Stomach (tissue), 8 donors: ENCODE measurements at regions not wholly inside any gene's neighbourhood (a gene's known extent, or its start where the extent isn't known, plus 50 kb on each side); places are given as distances from the start of the nearest gene placed in this dataset.

Experiments used
- DNase-seq, 2 donors: peaks; one replicate each; pipeline versions ENCODE4 v3.0.0 to v3.0.0-alpha.2; 2013 to 2019
- H3K27ac ChIP-seq, 5 donors: fragments of 200-600 bp in 4 of 5; sonication (generic) in 4 of 5; one replicate each; pipeline ENCODE4 v1.5.1; 2013 to 2019; ENCODE audit warnings: mild to moderate bottlenecking in 1 of 5, moderate library complexity in 1 of 5
- H3K27me3 ChIP-seq, 3 donors: fragments of 200-600 bp; sonication (generic); one replicate each; pipeline ENCODE4 v1.5.1; 2017 to 2019; ENCODE audit warnings: mixed run types in 1 of 3
- H3K36me3 ChIP-seq, 4 donors: fragments of 200-600 bp; sonication (generic); 1 replicate in 3 of 4; 2 replicates in 1 of 4; pipeline ENCODE4 v1.5.1; 2016 to 2019
- H3K4me1 ChIP-seq, 4 donors: fragments of 200-600 bp; sonication (generic); one replicate each; pipeline ENCODE4 v1.5.1; 2016 to 2019
- H3K4me3 ChIP-seq, 4 donors: fragments of 200-600 bp; sonication (generic) in 3 of 4; one replicate each; pipeline ENCODE4 v1.5.1; 2016 to 2019; ENCODE audit warnings: mild to moderate bottlenecking in 1 of 4
- H3K9me3 ChIP-seq, 4 donors: fragments of 200-600 bp; sonication (generic); one replicate each; pipeline ENCODE4 v1.5.1; 2016 to 2019
- EP300 ChIP-seq: sonication (generic); formaldehyde crosslinking; IDR thresholded peaks from one replicate; pipeline ENCODE4 v1.6.1; 2017; ENCODE audit warnings: antibody characterized with exemption
- POLR2A ChIP-seq, 4 donors: fragments of 450-650 bp; IDR thresholded peaks; one replicate each; pipeline ENCODE4 v1.6.1; 2016; ENCODE audit warnings: antibody characterized with exemption in 4 of 4, control low read depth in 2 of 4, mild to moderate bottlenecking in 1 of 4, moderate library complexity in 1 of 4
- POLR2AphosphoS5 ChIP-seq, 3 donors: sonication (generic); formaldehyde crosslinking; IDR thresholded peaks; one replicate each; pipeline ENCODE4 v1.6.1; 2016; ENCODE audit warnings: antibody characterized with exemption in 3 of 3
- WGBS, 5 donors: extraction: QIAGEN DNeasy Blood & Tissue Kit in 3 of 5; methylation state at CpG; one replicate each; pipeline versions ENCODE4 v1.1.5 to v1.1.7; 2013 to 2018; 5-methylcytosine and 5-hydroxymethylcytosine counted together
- intact Hi-C: fragments of 100-400 bp; cut with DNase I; formaldehyde crosslinking; loops from one replicate; pipeline ENCODE4 v1.15.1; 2023; ENCODE audit warnings: low total_unique reads
- TF ChIP-seq, protein P1 (sequence below), 7 experiments: fragments of 450-650 bp in 4 of 7; fragments of 200-600 bp in 3 of 7; sonication (generic) in 3 of 7; IDR thresholded peaks; one replicate each; pipeline ENCODE4 v1.5.1; 2016 to 2019; ENCODE audit warnings: antibody characterized with exemption in 7 of 7, control low read depth in 2 of 7, mild to moderate bottlenecking in 1 of 7
- donor health status: healthy with polysubstance abuse.
- donor health status: Bipolar disorder and iron deficiency.
- donor health status: healthy.

DNA sequence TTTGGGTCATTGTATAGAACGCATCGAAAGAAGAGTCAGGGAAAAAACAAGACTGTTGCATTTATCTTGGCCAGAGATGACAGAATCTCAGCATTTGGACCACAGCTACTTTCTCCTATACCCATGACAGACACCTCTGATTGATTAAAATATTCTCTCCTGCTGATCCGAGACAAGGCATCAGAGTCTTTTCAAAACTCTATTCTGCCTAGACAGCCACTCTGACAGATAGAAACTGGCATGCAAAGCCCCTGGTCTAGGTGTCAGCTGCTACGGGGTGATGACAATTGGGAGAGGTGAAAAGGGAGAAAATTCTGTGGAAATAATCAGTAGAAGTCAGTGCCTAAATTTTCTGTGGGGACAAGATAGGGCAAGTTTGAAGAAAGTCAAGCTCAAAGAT lies 152.2 kb downstream of the PIK3R1 start:
- Histone ChIP-seq H3K4me3 (no peak overlapping the region), H3K27ac (no peak overlapping the region), H3K36me3 (no peaks in the 10 kb centered on the region), H3K4me1 (peaks cover 0 to 6% (median 0%) of the 10 kb centered on the region in 4 donors), H3K9me3 (peaks cover 0 to 5% (median 0%) of the 10 kb centered on the region in 4 donors), H3K27me3 (no peaks in the 10 kb centered on the region)
- intact Hi-C loops = no loop called here
- TF ChIP-seq EP300 (no peak), POLR2AphosphoS5 (IDR thresholded peaks at IDR 0.05) (no peak), POLR2A (IDR thresholded peaks at IDR 0.05) (no peak)
- TF ChIP-seq, protein P1, sequence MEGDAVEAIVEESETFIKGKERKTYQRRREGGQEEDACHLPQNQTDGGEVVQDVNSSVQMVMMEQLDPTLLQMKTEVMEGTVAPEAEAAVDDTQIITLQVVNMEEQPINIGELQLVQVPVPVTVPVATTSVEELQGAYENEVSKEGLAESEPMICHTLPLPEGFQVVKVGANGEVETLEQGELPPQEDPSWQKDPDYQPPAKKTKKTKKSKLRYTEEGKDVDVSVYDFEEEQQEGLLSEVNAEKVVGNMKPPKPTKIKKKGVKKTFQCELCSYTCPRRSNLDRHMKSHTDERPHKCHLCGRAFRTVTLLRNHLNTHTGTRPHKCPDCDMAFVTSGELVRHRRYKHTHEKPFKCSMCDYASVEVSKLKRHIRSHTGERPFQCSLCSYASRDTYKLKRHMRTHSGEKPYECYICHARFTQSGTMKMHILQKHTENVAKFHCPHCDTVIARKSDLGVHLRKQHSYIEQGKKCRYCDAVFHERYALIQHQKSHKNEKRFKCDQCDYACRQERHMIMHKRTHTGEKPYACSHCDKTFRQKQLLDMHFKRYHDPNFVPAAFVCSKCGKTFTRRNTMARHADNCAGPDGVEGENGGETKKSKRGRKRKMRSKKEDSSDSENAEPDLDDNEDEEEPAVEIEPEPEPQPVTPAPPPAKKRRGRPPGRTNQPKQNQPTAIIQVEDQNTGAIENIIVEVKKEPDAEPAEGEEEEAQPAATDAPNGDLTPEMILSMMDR (IDR thresholded peaks at IDR 0.05) = no peak
- no peak for DNase-seq
- 89 to 97% (median 96%) methylated on average over 4 of the region's 4 CpGs for WGBS, 5 donors

DNA sequence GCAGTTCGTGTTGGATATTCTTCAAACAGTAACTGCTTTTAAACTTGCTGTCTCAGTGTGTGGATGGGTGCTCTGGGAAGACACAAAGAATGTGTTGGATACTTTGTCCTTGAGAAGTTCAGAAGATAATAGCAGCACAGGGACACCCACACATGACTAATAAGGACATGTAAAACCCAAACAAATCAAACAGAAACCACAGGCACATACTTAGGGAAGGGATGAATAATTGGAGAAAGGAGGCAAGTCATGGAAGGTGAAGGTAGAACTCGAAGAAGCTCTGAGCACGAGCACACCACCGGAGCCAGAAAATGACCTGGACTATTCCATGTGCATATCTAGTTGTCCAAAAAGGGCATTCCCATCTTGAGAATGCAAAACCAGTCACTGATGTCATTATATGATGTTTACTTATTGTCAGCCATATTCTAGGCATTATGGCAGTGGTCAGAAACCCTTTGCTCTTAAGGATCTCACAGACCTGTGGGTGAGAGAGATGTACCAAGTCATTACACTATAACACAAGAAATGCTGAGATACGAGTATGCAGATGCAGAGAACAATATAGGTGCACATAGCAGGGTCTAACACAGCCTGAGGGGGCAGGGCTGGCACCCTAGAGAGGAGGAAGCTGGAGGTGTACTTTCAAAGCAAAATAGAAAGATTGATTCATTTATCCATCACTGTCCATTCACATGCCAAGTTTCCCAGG lies 152.9 kb downstream of the PIK3R1 start:
- no peaks in the 10 kb centered on the region for H3K27me3 ChIP-seq
- no peak for DNase-seq
- no peak overlapping the region for H3K27ac ChIP-seq
- no peaks in the 10 kb centered on the region for H3K9me3 ChIP-seq
- no peaks in the 10 kb centered on the region for H3K36me3 ChIP-seq
- peaks cover 0 to 6% (median 0%) of the 10 kb centered on the region in 4 donors for H3K4me1 ChIP-seq
- no peak for TF ChIP-seq POLR2AphosphoS5 (IDR thresholded peaks at IDR 0.05)
- TF ChIP-seq EP300 = no peak
- TF ChIP-seq POLR2A (IDR thresholded peaks at IDR 0.05) = no peak
- intact Hi-C loops = no loop called here
- H3K4me3 ChIP-seq = no peak overlapping the region
- WGBS, 5 donors = 86 to 94% (median 88%) methylated on average over 5 of the region's 5 CpGs

DNA sequence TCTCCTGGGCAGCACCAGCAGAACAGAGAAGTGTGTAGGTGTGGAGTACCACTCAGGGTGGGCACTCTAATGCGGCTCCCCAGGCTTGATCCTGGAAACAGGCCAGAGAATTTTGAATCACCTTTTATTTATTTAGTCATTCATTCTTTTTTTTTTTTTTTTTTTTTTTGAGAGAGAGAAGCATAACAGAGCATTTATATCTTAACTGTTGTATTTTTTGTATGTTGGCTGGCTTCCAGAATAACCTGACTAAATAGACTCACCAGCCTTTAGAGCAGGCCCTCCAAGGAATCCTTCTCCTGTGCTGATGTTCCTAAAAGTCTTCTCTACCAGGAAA lies 153.4 kb downstream of the PIK3R1 start:
- Histone ChIP-seq H3K9me3 (no peaks in the 10 kb centered on the region), H3K27me3 (no peaks in the 10 kb centered on the region), H3K36me3 (no peaks in the 10 kb centered on the region), H3K27ac (no peak overlapping the region), H3K4me1 (peaks cover 0 to 6% (median 0%) of the 10 kb centered on the region in 4 donors), H3K4me3 (no peak overlapping the region)
- DNase-seq = peak in 1 of 2 donors; percentile 60
- 13 to 44% (median 26%) methylated on average over 1 of the region's 1 CpG for WGBS, 5 donors
- intact Hi-C loops = no loop called here
- TF ChIP-seq, protein P1 (IDR thresholded peaks at IDR 0.05) = no peak
- TF ChIP-seq POLR2A (IDR thresholded peaks at IDR 0.05) (no peak), EP300 (no peak), POLR2AphosphoS5 (IDR thresholded peaks at IDR 0.05) (no peak)

DNA sequence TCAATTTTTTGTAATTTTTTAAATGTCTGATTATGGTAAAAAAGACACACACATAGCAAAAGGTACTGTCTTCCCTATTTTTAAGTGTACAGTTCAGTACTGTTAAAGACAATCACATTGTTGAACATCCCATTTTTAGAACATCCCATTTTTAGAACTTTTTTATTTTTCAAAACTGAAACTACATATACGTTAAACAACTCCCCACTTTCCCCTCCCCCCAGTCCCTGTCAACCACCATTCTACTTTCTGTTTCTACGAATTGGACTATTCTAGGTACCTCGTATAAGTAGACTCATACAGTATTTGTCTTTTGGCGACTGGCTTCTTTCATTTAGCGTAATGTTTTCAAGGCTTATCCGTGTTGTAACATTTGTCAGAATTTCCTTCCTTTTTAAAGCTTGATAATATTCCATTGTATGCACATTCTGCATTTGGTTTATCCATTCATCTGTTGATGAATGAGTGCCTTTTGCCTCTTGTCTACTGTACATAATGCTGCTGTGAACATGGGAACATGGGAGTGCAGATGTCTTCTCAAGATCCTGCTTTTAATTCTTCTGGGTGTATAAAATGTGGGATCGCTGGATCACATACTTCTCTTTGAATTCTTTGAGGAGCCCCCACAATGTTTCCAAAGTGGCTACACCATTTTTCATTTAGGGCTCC lies 154.0 kb downstream of the PIK3R1 start:
- H3K27ac ChIP-seq = no peak overlapping the region
- intact Hi-C loops = no loop called here
- WGBS, 5 donors = 65 to 76% (median 67%) methylated on average over 7 of the region's 7 CpGs
- no peaks in the 10 kb centered on the region for H3K9me3 ChIP-seq
- H3K27me3 ChIP-seq = no peaks in the 10 kb centered on the region
- TF ChIP-seq POLR2AphosphoS5 (IDR thresholded peaks at IDR 0.05) = no peak
- no peak for TF ChIP-seq POLR2A (IDR thresholded peaks at IDR 0.05)
- no peak for TF ChIP-seq EP300
- TF ChIP-seq, protein P1 (IDR thresholded peaks at IDR 0.05) = no peak
- H3K4me3 ChIP-seq = no peak overlapping the region
- H3K4me1 ChIP-seq = peaks cover 0 to 6% (median 0%) of the 10 kb centered on the region in 4 donors
- peak in 1 of 2 donors; percentile 44 for DNase-seq
- H3K36me3 ChIP-seq = no peaks in the 10 kb centered on the region

DNA sequence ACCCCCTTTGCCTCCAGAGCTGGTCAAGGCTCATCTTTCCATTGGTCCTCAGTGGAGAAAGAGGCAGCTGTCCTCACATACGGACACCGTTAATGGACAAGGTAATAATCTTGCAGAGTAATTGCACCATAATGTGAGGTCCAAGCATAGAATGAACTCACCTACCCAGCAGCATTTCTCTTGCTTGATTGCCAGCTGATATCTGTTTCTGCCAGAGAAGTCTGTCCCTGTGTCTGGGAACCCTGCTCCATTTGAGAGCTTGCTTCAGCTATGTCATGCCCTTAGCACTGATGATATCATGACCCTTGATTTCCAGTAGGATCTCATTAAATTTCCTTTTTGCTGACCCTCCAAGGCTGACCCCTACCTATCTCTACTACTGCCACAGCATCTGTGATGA lies 154.6 kb downstream of the PIK3R1 start:
- no peak overlapping the region for H3K27ac ChIP-seq
- 96 to 100% (median 100%) methylated on average over 2 of the region's 2 CpGs for WGBS, 5 donors

More for the DNA sequence above, 154.6 kb downstream of the PIK3R1 start:
- Histone ChIP-seq H3K27me3 (no peaks in the 10 kb centered on the region), H3K4me3 (no peak overlapping the region), H3K9me3 (no peaks in the 10 kb centered on the region), H3K36me3 (no peaks in the 10 kb centered on the region), H3K4me1 (peaks cover 0 to 8% (median 2%) of the 10 kb centered on the region in 4 donors)
- intact Hi-C loops = no loop called here
- DNase-seq = no peak
- TF ChIP-seq, protein P1 (IDR thresholded peaks at IDR 0.05) = no peak
- no peak for TF ChIP-seq EP300
- TF ChIP-seq POLR2AphosphoS5 (IDR thresholded peaks at IDR 0.05) = no peak
- TF ChIP-seq POLR2A (IDR thresholded peaks at IDR 0.05) = no peak
